ENCODE measurements at regions not wholly inside any gene's neighbourhood (a gene's known extent, or its start where the extent isn't known, plus 50 kb on each side); places are given as distances from the start of the nearest gene placed in this dataset.

DNA sequence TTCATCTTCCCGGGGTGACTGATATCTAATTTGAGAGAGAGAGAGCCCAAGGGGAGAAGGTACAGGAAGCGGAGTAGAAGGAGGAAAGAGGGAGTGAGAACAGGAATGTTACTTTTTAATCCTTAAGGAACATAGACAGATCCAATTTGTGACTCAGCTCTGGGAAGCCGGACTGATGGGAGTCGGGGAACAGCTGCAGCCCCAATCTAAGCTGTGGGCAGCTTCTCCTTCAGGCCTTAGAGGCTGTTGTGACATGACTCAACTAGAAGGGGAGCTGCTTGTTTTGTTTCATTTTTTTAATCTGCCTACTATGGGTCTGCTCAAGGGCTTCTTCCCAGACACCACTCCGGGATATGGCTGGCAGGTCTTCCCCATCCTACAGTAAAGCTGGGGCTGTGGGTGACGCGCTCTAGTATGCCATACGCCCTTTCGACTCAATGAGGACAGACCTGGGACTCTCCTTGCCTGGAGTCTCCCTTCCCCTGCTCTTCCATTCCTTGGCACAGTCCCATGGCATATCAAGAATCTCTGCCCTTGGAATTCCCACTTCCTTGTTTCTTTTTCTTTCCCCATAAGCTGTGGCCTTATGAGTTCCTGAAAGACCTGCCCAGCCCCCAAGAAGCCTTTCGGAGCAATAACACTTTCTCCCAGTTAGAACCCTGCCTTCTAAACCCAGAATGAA lies 103.3 kb upstream of the AKIP1 start:
- H3K36me3 Mint-ChIP-seq (ENCODE audit: low read depth) = no peaks in the 10 kb centered on the region
- no peak overlapping the region for H3K27ac Mint-ChIP-seq
- no peak for ATAC-seq
- H3K4me1 Mint-ChIP-seq (ENCODE audit: low read depth) = peaks cover 9% of the 10 kb centered on the region
- no peak overlapping the region for H3K4me3 Mint-ChIP-seq
- CTCF ChIA-PET = no interaction called here
- H3K9me3 Mint-ChIP-seq (ENCODE audit: insufficient read depth) = no peaks in the 10 kb centered on the region
- DNase-seq = no peak
- peaks cover 23% of the 10 kb centered on the region for H3K27me3 Mint-ChIP-seq (ENCODE audit: low read depth)
- POLR2A ChIA-PET = interaction anchor here (1.0 kb wide), 1 partner anchor 66 kb away, joined by 3 read pairs; no protein-coding TSS in a partner anchor

DNA sequence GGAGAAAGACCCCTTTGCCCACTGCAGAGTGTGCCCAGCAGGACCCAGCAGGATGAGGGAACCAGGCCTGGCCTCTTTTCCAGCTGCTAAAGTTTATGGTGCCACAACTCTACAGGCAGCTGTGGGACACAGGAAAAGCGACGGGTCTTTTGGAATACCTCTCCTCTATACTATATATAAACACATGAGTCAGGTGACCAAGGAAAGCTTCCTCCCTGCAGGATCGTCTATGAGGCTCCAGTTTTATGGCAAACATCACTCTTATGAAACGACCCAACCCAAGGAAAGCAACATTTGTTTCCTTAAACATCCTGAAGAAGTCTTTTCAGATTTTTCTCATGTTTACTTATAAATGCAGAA lies 102.8 kb upstream of the AKIP1 start:
- Mint-ChIP-seq H3K4me3 (no peak overlapping the region), H3K27me3 (ENCODE audit: low read depth) (peaks cover 23% of the 10 kb centered on the region), H3K4me1 (ENCODE audit: low read depth) (peaks cover 9% of the 10 kb centered on the region), H3K9me3 (ENCODE audit: insufficient read depth) (no peaks in the 10 kb centered on the region), H3K27ac (no peak overlapping the region), H3K36me3 (ENCODE audit: low read depth) (no peaks in the 10 kb centered on the region)
- ChIA-PET POLR2A (interaction anchor here (1.0 kb wide), 1 partner anchor 65 kb away, joined by 3 read pairs; no protein-coding TSS in a partner anchor), CTCF (no interaction called here)
- ATAC-seq (no peak), DNase-seq (no peak)

DNA sequence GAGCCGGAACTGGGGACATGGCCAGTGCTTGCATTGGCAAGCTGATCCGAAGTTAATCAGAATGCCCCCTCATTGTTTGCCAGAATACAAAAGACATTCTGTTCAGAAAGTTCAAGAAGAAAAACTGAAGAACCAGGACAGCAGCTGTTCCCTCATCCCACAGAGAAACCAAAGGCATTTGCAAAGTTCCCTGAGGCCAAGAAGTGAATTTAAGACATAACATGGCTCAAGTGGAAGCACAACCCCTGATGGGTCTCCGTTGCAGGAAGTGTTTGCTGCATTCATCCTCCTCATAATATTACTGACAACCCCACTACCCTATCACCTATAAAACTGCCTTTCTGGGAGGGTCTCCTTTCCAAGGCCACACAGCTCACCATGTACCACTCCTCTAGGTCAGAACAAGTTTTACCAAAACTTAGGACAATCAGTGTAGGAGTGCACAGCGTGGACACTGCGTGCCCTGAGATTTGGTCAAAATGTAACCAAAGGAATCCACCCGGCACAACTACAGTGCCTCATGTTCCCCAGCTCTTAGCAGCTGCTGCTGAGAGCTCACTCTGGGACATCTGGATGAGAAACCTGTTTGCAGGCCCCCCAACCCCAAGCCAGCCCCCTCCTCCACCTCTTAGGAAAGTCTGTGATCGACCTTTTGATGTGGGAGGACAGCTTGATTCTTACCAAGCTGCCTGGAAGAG lies 101.6 kb upstream of the AKIP1 start:
- CTCF ChIA-PET = interaction anchor here (0.7 to 1.2 kb wide), 2 partner anchors 9 to 546 kb away, joined by 3 to 4 read pairs; partner anchors contain the start of gene LMO1
- no peak for ATAC-seq
- Mint-ChIP-seq H3K4me3 (no peak overlapping the region), H3K27ac (no peak overlapping the region), H3K27me3 (ENCODE audit: low read depth) (peaks cover 23% of the 10 kb centered on the region), H3K9me3 (ENCODE audit: insufficient read depth) (no peaks in the 10 kb centered on the region), H3K4me1 (ENCODE audit: low read depth) (peaks cover 9% of the 10 kb centered on the region), H3K36me3 (ENCODE audit: low read depth) (no peaks in the 10 kb centered on the region)
- POLR2A ChIA-PET = interaction anchor here (1.7 kb wide), 1 partner anchor 127 kb away, joined by 6 read pairs; the partner anchor contains the start of genes RPL27A and TRIM66
- no peak for DNase-seq

DNA sequence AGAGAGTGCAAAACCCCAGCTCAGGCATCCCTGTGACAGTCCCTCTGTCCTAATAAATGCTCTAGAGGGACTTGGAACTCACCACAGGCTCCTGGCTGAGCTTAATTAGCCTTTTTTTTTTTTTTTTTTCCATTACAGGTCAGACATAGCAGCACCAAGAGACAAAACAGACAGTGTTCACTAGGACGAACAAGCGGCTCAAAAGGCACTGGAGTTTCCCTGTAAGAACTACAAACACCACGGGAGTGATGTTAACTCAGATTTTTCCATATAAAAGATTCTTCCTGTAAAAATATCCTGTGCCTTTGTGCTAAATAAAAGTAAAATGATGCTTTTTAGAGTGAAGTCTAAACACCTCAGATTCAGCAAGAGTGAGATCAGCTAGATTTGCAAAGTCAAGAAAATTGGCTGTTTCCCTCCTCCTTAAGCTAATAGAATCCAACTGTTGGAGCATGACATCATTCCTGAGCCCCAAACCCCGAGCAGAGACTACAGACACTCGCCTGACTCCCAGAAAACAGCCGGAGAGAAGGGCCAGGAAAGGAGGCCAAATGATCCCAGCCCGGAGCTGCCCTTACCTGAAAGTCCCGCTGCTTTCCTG lies 101.0 kb upstream of the AKIP1 start:
- DNase-seq (no peak), ATAC-seq (no peak)
- Mint-ChIP-seq H3K9me3 (ENCODE audit: insufficient read depth) (no peaks in the 10 kb centered on the region), H3K27ac (no peak overlapping the region), H3K4me3 (peak overlapping the region; percentile 26), H3K27me3 (ENCODE audit: low read depth) (peaks cover 23% of the 10 kb centered on the region), H3K36me3 (ENCODE audit: low read depth) (no peaks in the 10 kb centered on the region), H3K4me1 (ENCODE audit: low read depth) (peaks cover 9% of the 10 kb centered on the region)
- CTCF ChIA-PET = interaction anchor here (0.6 to 1.2 kb wide), 2 partner anchors 304 to 546 kb away, joined by 3 to 4 read pairs; partner anchors contain the start of gene LMO1
- POLR2A ChIA-PET = interaction anchor here (1.7 kb wide), 1 partner anchor 127 kb away, joined by 6 read pairs; the partner anchor contains the start of genes RPL27A and TRIM66

DNA sequence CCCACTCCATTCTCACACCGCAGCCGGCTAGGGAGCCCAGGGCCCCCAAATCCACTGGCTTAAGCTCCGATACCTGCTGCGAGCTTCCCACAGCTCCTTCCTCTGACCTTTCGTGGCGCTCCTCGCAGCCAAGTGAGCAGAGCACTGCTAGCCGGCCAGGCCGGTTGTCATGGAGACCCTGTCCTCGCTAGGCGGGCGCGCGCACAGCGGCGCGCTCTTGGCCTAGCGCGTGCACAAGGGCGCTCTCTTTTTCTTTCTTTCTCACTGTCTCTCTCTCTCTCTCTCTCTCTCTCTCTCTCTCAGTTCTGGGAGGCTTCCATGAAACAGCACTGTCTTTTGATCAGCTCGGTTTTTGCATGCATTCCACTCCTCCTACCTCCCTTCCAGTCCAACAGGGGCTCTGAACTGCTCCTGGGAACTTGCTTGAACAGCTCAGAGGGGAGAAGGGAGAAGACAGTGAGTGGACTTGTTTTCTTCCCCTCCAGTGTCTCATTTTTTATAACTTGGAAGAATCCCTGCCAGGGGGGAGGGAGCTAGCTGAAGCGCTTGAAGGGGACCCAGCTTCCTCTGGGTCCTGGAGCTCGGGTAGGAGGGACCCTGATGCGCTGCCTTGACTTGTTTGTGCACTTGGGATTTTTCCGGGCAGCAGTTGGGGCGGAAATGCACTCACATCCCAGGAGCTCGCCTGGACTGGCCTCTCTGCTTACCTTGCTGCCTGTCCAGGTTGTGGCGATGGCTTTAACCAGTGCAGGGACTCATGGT lies 100.3 kb upstream of the AKIP1 start:
- CTCF ChIA-PET = interaction anchor here (0.6 to 1.2 kb wide), 3 partner anchors 96 to 547 kb away, joined by 3 to 4 read pairs (median 3); partner anchors contain the start of gene LMO1
- no peak overlapping the region for H3K27ac Mint-ChIP-seq

DNA sequence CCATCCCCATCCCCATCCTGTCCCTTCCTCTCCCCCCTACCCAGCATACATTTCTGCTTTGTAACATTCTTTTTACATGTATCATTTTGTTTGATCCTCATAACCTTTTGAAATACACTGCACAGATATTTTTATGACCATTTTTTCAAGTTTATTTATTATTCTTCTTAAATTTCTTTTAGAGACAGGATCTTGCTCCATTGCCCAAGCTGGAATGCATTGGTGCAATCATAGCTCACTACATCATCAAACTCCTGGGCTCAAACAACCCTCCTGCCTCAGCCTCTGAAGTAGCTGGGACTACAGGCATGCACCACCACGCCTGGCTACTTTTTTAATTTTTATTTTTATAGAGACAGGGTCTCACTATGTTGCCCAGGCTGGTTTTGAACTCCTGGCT lies 99.4 kb upstream of the AKIP1 start:
- H3K27me3 Mint-ChIP-seq (ENCODE audit: low read depth) = peaks cover 23% of the 10 kb centered on the region
- POLR2A ChIA-PET = interaction anchor here (1.7 kb wide), 1 partner anchor 129 kb away, joined by 6 read pairs; the partner anchor contains the start of genes RPL27A and TRIM66
- CTCF ChIA-PET = interaction anchor here (1.2 kb wide), 1 partner anchor 97 kb away, joined by 3 read pairs; no protein-coding TSS in a partner anchor
- ATAC-seq (no peak), DNase-seq (no peak)
- H3K27ac Mint-ChIP-seq = no peak overlapping the region
- H3K36me3 Mint-ChIP-seq (ENCODE audit: low read depth) = no peaks in the 10 kb centered on the region
- no peaks in the 10 kb centered on the region for H3K9me3 Mint-ChIP-seq (ENCODE audit: insufficient read depth)
- no peak overlapping the region for H3K4me3 Mint-ChIP-seq
- peaks cover 9% of the 10 kb centered on the region for H3K4me1 Mint-ChIP-seq (ENCODE audit: low read depth)

More for the DNA sequence above, 100.3 kb upstream of the AKIP1 start:
- peak; percentile 46 for ATAC-seq
- Mint-ChIP-seq H3K27me3 (ENCODE audit: low read depth) (peaks cover 23% of the 10 kb centered on the region), H3K4me3 (peak overlapping the region; percentile 26), H3K4me1 (ENCODE audit: low read depth) (peaks cover 9% of the 10 kb centered on the region), H3K36me3 (ENCODE audit: low read depth) (no peaks in the 10 kb centered on the region), H3K9me3 (ENCODE audit: insufficient read depth) (no peaks in the 10 kb centered on the region)
- peak; percentile 31 for DNase-seq
- POLR2A ChIA-PET = interaction anchor here (1.7 kb wide), 1 partner anchor 128 kb away, joined by 6 read pairs; the partner anchor contains the start of genes RPL27A and TRIM66

DNA sequence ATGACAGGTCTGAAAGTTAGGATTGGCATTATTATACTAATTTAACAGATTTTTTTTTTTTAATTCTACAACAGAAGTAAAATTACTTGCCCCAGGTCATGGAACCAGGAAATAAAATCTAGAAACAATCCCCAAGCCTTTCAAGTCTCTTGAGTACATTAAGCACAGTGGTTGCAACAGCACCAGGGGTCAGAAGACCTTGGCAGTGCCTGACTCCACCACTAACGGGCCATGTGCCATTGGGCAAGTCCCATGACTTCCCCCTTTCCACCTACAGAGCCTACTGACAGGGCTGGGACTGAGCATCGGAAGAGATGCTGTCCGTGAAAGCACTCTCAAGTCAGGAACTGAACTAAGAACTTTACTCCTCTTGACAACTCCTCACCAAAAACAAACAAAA lies 98.6 kb upstream of the AKIP1 start:
- Mint-ChIP-seq H3K27ac (no peak overlapping the region), H3K27me3 (ENCODE audit: low read depth) (peaks cover 23% of the 10 kb centered on the region), H3K4me3 (no peak overlapping the region), H3K4me1 (ENCODE audit: low read depth) (peaks cover 9% of the 10 kb centered on the region), H3K9me3 (ENCODE audit: insufficient read depth) (no peaks in the 10 kb centered on the region), H3K36me3 (ENCODE audit: low read depth) (no peaks in the 10 kb centered on the region)
- ChIA-PET POLR2A (no interaction called here), CTCF (no interaction called here)
- DNase-seq (no peak), ATAC-seq (no peak)

DNA sequence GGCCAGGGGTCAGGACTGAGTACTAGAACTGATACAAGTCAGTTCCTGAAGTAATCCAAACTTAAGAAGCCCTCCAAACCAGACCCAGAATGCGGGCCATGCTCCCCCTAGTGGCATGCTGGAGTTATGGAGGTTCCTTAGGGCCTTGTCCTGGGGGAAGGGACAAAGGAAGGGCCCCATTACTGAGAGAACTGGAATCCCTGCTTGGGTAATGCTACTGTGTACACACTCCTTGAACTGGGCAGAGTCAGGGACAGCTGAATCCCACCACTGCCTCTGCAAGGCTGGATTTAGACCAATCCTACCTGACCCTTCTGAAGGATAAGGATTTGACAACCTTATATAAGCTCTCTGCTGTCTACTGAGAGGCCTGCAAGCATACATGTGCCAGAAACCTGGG lies 97.3 kb upstream of the AKIP1 start:
- Mint-ChIP-seq H3K4me3 (no peak overlapping the region), H3K36me3 (ENCODE audit: low read depth) (no peaks in the 10 kb centered on the region), H3K27ac (no peak overlapping the region), H3K9me3 (ENCODE audit: insufficient read depth) (no peaks in the 10 kb centered on the region), H3K27me3 (ENCODE audit: low read depth) (peaks cover 23% of the 10 kb centered on the region), H3K4me1 (ENCODE audit: low read depth) (peaks cover 9% of the 10 kb centered on the region)
- ChIA-PET POLR2A (no interaction called here), CTCF (interaction anchor here (0.6 to 1.6 kb wide), 7 partner anchors 9 to 101 kb away, joined by 3 read pairs; no protein-coding TSS in a partner anchor)
- DNase-seq (peak; percentile 67), ATAC-seq (peak; percentile 61)

DNA sequence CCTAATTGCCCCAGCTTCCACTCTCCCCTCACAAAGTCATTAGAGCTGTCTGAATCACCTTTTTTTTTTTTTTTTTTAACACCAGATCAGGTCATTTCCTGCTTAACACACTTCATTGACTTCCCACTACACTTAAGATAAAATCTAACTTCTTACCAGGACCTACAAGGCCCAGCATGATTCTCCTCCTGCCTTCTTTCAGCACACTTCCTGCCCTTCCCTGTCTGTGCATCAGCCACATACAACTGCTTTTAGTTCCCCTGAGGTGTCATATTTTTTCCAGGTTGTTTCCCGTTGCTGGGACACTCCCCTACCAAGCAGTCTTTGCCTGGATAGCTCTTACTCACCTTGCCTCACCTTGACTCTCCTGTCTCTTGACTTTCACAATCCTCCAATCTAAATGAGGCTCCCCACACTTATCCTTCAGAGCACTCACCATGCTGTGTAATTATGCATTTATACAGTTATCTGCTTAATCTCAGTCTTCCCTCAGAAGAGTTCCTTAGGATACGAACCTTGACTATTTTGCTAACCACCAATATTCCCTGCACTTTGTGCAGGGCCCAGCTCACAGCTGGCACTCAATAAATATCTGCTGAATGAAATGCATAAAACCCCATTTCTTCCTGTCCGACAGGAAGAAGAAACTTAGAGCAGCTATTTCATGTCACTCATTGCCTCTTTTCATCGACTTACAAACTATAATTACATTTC lies 96.6 kb upstream of the AKIP1 start:
- no peaks in the 10 kb centered on the region for H3K36me3 Mint-ChIP-seq (ENCODE audit: low read depth)

DNA sequence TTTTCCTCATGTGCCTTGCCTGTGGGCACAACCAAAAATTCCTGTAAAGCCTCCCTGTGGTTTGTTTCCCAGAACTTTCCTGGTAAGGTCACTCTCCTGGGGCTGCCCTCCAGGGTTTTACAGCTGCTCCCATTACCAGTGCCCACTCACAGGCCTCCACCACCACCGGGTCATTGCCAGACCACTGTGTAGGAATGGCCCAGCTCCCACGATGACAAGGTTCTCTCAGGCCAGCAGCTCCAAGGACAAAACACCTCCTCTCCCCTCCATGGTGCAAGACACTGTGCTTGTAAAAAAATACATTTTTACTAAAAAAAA lies 96.1 kb upstream of the AKIP1 start:
- ChIA-PET POLR2A (interaction anchor here (0.7 kb wide), 1 partner anchor 53 kb away, joined by 3 read pairs; no protein-coding TSS in a partner anchor), CTCF (interaction anchor here (1.0 to 1.3 kb wide), 2 partner anchors 11 to 145 kb away, joined by 3 to 4 read pairs; no protein-coding TSS in a partner anchor)
- Mint-ChIP-seq H3K36me3 (ENCODE audit: low read depth) (no peaks in the 10 kb centered on the region), H3K27ac (no peak overlapping the region), H3K9me3 (ENCODE audit: insufficient read depth) (no peaks in the 10 kb centered on the region), H3K4me1 (ENCODE audit: low read depth) (peaks cover 9% of the 10 kb centered on the region), H3K27me3 (ENCODE audit: low read depth) (peaks cover 18% of the 10 kb centered on the region), H3K4me3 (no peak overlapping the region)
- ATAC-seq (no peak), DNase-seq (no peak)

More for the DNA sequence above, 96.6 kb upstream of the AKIP1 start:
- CTCF ChIA-PET = interaction anchor here (0.6 to 1.6 kb wide), 8 partner anchors 8 to 145 kb away, joined by 3 to 4 read pairs (median 3); no protein-coding TSS in a partner anchor
- POLR2A ChIA-PET = interaction anchor here (0.7 kb wide), 1 partner anchor 52 kb away, joined by 3 read pairs; no protein-coding TSS in a partner anchor
- Mint-ChIP-seq H3K9me3 (ENCODE audit: insufficient read depth) (no peaks in the 10 kb centered on the region), H3K27me3 (ENCODE audit: low read depth) (peaks cover 22% of the 10 kb centered on the region), H3K4me1 (ENCODE audit: low read depth) (peaks cover 9% of the 10 kb centered on the region), H3K4me3 (no peak overlapping the region), H3K27ac (no peak overlapping the region)
- DNase-seq (no peak), ATAC-seq (peak; percentile 48)

All from activated CD8-positive, alpha-beta T cell treated with anti-CD3 and anti-CD28 coated beads, Interleukin-2, amount 10 ng/mL, durations not matched to agents 7 days and 5 days (primary cell).